HFF-Myc (cell line): ENCODE measurements at regions not wholly inside any gene's neighbourhood (a gene's known extent, or its start where the extent isn't known, plus 50 kb on each side); places are given as distances from the start of the nearest gene placed in this dataset.

ENCODE experiments used
- DNase-seq: peaks from one replicate; pipeline ENCODE4 v3.0.0-alpha.2; 2011; ENCODE audit warnings: low read depth; ENCODE audit errors: extremely low read depth
- H3K4me3 ChIP-seq: replicated peaks from 2 replicates; pipeline ENCODE4 v1.5.1; 2011; ENCODE audit warnings: low read depth, mild to moderate bottlenecking, control low read depth, low read length
- TF ChIP-seq, protein P1 (sequence below): IDR thresholded peaks from 2 replicates; pipeline ENCODE4 v1.5.1; 2012; ENCODE audit warnings: mild to moderate bottlenecking, low read depth, low read length, control low read depth; ENCODE audit errors: missing control alignments

DNA sequence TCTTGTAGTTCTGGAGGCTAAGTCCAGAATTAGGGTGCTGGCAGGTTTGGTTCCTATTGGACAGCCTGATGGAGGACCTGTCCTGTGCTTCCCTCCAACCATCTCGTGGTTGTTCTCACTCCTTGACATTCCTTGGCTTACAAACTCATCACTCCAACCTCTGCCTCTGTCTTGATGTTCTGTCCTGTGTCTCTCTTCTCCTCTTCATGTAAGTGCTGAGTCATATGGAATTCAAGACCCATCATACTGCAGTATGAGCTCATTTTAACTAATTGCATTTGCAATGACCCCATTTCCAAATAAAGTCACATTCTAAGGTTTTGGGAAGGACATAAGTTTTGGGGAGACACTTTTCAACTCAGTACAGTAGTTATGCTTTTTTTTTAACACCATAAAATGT is 374.7 kb downstream of the TRIB2 start:
- TF ChIP-seq, protein P1, sequence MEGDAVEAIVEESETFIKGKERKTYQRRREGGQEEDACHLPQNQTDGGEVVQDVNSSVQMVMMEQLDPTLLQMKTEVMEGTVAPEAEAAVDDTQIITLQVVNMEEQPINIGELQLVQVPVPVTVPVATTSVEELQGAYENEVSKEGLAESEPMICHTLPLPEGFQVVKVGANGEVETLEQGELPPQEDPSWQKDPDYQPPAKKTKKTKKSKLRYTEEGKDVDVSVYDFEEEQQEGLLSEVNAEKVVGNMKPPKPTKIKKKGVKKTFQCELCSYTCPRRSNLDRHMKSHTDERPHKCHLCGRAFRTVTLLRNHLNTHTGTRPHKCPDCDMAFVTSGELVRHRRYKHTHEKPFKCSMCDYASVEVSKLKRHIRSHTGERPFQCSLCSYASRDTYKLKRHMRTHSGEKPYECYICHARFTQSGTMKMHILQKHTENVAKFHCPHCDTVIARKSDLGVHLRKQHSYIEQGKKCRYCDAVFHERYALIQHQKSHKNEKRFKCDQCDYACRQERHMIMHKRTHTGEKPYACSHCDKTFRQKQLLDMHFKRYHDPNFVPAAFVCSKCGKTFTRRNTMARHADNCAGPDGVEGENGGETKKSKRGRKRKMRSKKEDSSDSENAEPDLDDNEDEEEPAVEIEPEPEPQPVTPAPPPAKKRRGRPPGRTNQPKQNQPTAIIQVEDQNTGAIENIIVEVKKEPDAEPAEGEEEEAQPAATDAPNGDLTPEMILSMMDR: no peak
- no peak for DNase-seq
- no peak overlapping the region for H3K4me3 ChIP-seq

DNA sequence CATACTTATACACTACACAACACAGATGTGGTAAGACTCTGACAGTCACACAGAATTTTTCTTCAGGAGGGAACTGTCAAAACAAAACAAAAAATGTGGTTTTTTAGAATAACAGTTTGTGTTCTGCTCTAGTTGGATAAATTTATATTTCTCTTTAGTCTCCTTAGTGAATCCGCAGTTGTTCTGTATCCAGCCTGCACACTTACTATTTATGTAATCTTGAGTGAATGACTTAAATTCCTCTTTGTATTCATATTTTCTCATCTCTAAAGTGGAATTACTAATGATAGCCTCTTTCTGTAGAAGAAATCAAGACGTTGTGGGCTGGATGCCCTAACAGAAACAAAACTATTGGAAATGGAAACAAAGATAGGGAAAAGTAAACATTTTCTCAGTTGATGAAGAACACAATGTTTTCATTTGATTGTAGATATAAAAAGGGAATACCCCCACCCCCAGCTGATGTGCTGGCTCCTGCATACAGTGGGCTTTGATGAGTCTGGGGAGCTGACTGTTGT is 375.2 kb downstream of the TRIB2 start:
- no peak for DNase-seq
- TF ChIP-seq, protein P1: no peak
- no peak overlapping the region for H3K4me3 ChIP-seq

- no peak for DNase-seq
- TF ChIP-seq, protein P1: no peak
- no peak overlapping the region for H3K4me3 ChIP-seq
These were observed 376.8 kb downstream of the TRIB2 start for GRCh38 chr2:13093416-13093991.

GRCh38 chr2:13102397-13103063 is 385.8 kb downstream of the TRIB2 start:
- no peak overlapping the region for H3K4me3 ChIP-seq
- TF ChIP-seq, protein P1: no peak
- no peak for DNase-seq

GRCh38 chr2:13103151-13103550 is 386.4 kb downstream of the TRIB2 start:
- H3K4me3 ChIP-seq: no peak overlapping the region
- no peak for DNase-seq
- TF ChIP-seq, protein P1: no peak

GRCh38 chr2:13103778-13104493 is 387.2 kb downstream of the TRIB2 start:
- TF ChIP-seq, protein P1: no peak
- no peak overlapping the region for H3K4me3 ChIP-seq
- no peak for DNase-seq
